Cardiac muscle cell (in vitro differentiated cells and primary cell): ENCODE measurements at regions not wholly inside any gene's neighbourhood (a gene's known extent, or its start where the extent isn't known, plus 50 kb on each side); places are given as distances from the start of the nearest gene placed in this dataset.

Experiments
- DNase-seq, 2 donors: peaks; one replicate each; pipeline versions ENCODE4 v3.0.0 to v3.0.0-alpha.2; 2010 to 2017; ENCODE audit warnings: low read depth in 1 of 2, low spot score in 1 of 2
- H3K27ac ChIP-seq: fragments of 200-600 bp; sonication (generic); 2 replicates; pipeline ENCODE4 v1.5.1; 2016
- H3K27me3 ChIP-seq: fragments of 200-600 bp; sonication (generic); 2 replicates; pipeline ENCODE4 v1.6.0; 2016; ENCODE audit warnings: control low read depth
- H3K36me3 ChIP-seq: fragments of 200-600 bp; sonication (generic); 2 replicates; pipeline ENCODE4 v1.5.1; 2016; ENCODE audit warnings: control low read depth
- H3K4me1 ChIP-seq: fragments of 200-600 bp; sonication (generic); 2 replicates; pipeline ENCODE4 v1.8.1; 2017; ENCODE audit warnings: low read depth, mild to moderate bottlenecking, mixed run types
- H3K4me3 ChIP-seq: fragments of 200-600 bp; sonication (generic); 2 replicates; pipeline ENCODE4 v1.5.1; 2016; ENCODE audit warnings: mild to moderate bottlenecking
- H3K9me3 ChIP-seq: fragments of 200-600 bp; sonication (generic); 2 replicates; pipeline ENCODE4 v1.5.1; 2017; ENCODE audit warnings: low read depth, mild to moderate bottlenecking, control low read depth
- TF ChIP-seq, protein P1 (sequence below): IDR thresholded peaks from 2 replicates; pipeline ENCODE4 v1.5.1; 2012; ENCODE audit warnings: low read depth, mild to moderate bottlenecking, low read length

DNA sequence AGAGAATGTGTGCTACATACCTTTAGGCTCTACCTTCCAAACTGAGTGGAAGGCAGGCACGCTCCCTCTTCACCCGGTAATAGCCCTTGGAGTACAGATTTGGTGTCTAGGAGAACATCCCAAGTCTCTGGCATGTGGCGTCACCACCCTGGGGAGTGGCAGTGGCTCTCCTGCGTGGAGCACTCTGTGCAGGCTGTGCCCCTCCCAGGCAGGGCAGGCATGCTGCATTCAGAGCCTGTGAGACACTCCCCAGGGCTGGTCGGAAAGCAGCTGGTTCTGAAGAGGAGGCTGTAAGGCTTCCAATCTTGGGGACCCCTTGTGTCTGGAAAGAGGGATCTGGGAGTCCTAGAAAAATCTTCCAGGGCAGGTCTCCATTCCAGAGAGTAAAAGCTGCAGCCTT, 193.3 kb downstream of the ANKRD30B start:
- no peaks in the 10 kb centered on the region for H3K27me3 ChIP-seq
- H3K36me3 ChIP-seq, result no peaks in the 10 kb centered on the region
- H3K9me3 ChIP-seq, result no peaks in the 10 kb centered on the region
- no peak overlapping the region for H3K27ac ChIP-seq
- no peak for DNase-seq
- H3K4me3 ChIP-seq, result no peak overlapping the region
- H3K4me1 ChIP-seq, result no peaks in the 10 kb centered on the region
- TF ChIP-seq, protein P1, sequence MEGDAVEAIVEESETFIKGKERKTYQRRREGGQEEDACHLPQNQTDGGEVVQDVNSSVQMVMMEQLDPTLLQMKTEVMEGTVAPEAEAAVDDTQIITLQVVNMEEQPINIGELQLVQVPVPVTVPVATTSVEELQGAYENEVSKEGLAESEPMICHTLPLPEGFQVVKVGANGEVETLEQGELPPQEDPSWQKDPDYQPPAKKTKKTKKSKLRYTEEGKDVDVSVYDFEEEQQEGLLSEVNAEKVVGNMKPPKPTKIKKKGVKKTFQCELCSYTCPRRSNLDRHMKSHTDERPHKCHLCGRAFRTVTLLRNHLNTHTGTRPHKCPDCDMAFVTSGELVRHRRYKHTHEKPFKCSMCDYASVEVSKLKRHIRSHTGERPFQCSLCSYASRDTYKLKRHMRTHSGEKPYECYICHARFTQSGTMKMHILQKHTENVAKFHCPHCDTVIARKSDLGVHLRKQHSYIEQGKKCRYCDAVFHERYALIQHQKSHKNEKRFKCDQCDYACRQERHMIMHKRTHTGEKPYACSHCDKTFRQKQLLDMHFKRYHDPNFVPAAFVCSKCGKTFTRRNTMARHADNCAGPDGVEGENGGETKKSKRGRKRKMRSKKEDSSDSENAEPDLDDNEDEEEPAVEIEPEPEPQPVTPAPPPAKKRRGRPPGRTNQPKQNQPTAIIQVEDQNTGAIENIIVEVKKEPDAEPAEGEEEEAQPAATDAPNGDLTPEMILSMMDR, result no peak

DNA sequence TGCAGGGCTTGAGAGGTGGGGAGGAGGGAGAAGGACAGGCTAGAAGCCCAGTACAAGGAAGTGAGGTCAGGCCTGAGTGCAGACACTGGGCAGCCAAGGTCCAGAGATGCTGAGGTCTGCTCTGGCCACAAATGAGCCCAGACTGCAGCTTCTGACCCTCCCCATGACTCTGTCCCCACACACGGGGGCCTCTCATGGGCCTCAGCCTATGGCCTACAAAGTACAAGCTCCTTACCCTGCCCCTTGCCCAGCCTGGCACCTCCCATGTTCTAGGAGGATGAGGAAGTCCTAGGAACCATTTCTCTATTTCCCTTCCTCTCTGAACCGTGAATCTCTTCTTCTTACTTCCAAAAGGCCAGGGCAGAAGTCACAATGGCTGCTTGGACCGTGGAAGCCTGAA, 193.8 kb downstream of the ANKRD30B start:
- no peaks in the 10 kb centered on the region for H3K36me3 ChIP-seq
- no peak overlapping the region for H3K27ac ChIP-seq
- no peaks in the 10 kb centered on the region for H3K9me3 ChIP-seq
- no peak for DNase-seq
- TF ChIP-seq, protein P1, result no peak
- H3K27me3 ChIP-seq, result no peaks in the 10 kb centered on the region
- no peaks in the 10 kb centered on the region for H3K4me1 ChIP-seq
- no peak overlapping the region for H3K4me3 ChIP-seq

DNA sequence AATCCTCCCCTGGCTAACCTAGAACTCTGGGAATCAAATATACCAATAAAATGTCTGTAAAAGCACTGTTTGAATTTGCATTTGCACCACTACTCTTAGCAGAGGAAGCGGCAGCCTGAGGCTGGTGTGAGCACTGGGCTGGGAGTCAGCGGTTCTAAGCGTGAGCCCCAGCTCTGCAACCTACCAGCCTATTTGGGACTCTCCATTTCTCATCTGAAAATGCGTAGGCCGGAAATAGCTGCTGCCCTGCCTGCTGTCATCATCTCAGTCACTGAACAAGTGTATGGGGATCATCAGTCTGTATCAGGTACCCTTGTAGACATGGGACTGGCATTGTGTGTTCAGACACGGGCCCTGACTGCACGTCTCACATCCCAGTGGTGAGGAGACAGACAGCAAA, 194.3 kb downstream of the ANKRD30B start:
- Histone ChIP-seq H3K27me3 (no peaks in the 10 kb centered on the region), H3K4me3 (no peak overlapping the region), H3K27ac (no peak overlapping the region), H3K36me3 (no peaks in the 10 kb centered on the region), H3K9me3 (no peaks in the 10 kb centered on the region), H3K4me1 (no peaks in the 10 kb centered on the region)
- TF ChIP-seq, protein P1, result no peak
- DNase-seq, result no peak

DNA sequence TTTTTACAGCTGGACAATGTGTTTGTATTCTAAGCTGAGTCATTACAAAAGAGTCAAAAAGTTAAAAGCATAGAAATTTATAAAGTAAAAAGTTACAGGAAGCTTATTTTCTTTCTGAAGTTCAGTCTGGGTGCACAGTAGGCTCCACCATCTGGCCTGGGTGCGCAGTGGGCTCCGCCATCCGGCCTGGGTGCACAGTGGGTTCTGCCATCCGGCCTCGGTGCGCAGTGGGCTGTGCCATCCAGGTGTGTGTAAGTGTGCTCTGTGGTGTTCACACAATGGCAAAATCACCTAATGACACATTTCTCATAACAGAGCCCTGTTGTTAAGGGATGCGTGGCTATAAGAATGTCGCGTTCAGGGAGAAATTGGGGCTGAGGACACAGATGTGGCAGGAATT, 195.5 kb downstream of the ANKRD30B start:
- no peak overlapping the region for H3K27ac ChIP-seq
- H3K4me3 ChIP-seq, result no peak overlapping the region
- no peaks in the 10 kb centered on the region for H3K36me3 ChIP-seq
- DNase-seq, result no peak
- no peaks in the 10 kb centered on the region for H3K9me3 ChIP-seq
- no peaks in the 10 kb centered on the region for H3K27me3 ChIP-seq
- TF ChIP-seq, protein P1, result no peak
- H3K4me1 ChIP-seq, result no peaks in the 10 kb centered on the region

DNA sequence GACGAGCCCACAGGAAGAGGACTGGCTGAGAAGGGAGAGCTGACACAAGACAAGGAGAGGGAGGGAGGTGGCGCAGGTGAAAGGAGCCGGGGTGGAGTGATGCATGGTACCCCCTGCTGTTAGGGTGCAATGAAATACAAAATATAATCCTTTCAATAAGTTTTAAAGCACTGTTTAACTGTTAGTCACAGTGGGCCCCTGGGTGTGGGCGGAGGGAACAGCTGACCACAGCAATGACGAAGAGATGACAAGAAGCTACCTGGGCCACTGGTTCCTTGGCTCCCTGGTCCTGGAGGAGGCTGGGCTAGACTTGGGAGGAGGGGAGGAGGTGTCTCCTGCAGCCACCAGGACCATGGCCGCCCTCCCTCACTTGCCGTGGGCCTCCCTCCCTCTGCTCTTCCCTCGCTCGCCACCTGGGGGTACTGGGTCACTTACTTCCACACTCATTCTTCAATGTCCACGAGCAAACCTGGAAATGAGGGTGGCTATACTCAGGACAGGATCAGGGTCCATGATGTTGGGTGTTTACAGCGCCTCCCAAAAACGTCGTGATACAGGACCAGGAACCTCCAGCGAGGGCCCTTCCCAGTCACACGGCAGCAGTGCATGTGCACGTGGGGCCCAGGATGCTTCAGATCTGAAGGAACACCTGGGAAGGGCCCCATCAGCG, 196.1 kb downstream of the ANKRD30B start:
- H3K27ac ChIP-seq, result no peak overlapping the region
- H3K4me3 ChIP-seq, result no peak overlapping the region
- H3K27me3 ChIP-seq, result no peaks in the 10 kb centered on the region
- no peaks in the 10 kb centered on the region for H3K36me3 ChIP-seq
- H3K9me3 ChIP-seq, result no peaks in the 10 kb centered on the region
- TF ChIP-seq, protein P1, result no peak
- H3K4me1 ChIP-seq, result no peaks in the 10 kb centered on the region
- DNase-seq, result no peak
